HCT116 (cell line): ENCODE measurements at regions not wholly inside any gene's neighbourhood (a gene's known extent, or its start where the extent isn't known, plus 50 kb on each side); places are given as distances from the start of the nearest gene placed in this dataset.

Experiments
- ATAC-seq: fragments of 200-7000 bp; cut with Tn5 transposase; 2 replicates; pipeline ENCODE4 v1.9.1; 2020; ENCODE audit warnings: mild to moderate bottlenecking, moderate library complexity
- BruUV-seq: library from RNA; stranded (reverse); fragments of 400-500 nt; replicated peaks from 2 replicates; lab custom pipeline; 2021; lab: Mats Ljungman, UMichigan
- CTCF ChIA-PET: fragments of 300-600 bp; sonication (Branson Sonifier 250); formaldehyde crosslinking; loops from one replicate; lab custom pipeline; 2021; ENCODE audit warnings: antibody characterized with exemption; lab: Charles Lee
- POLR2A ChIA-PET: fragments of 300-600, 350-600 bp; sonication (Branson Sonifier 250); formaldehyde crosslinking; loops from one replicate; lab custom pipeline; 2021; ENCODE audit warnings: antibody characterized with exemption; lab: Charles Lee
- RAD21 ChIA-PET, 2 experiments: fragments of 300-600 bp; sonication (Branson Sonifier 250); formaldehyde crosslinking; loops; one replicate each; lab custom pipeline; 2023; ENCODE audit warnings: low total read pairs in 2 of 2; ENCODE audit not compliant: uncharacterized antibody in 2 of 2, unreplicated experiment in 2 of 2, low non-redundant PET in 1 of 2; lab: Charles Lee
- DNase-seq: peaks from one replicate; pipeline ENCODE4 v3.0.0-alpha.2; 2010; ENCODE audit warnings: low read depth, low spot score
- H2AFZ ChIP-seq: fragments of 200-600 bp; shearing (Covaris generic), sonication (generic); 2 replicates; pipeline ENCODE4 v1.6.1; 2017; ENCODE audit warnings: low read depth, mixed run types, mixed read lengths, antibody characterized with exemption, low read length; ENCODE audit not compliant: poor library complexity, severe bottlenecking
- H3K27ac ChIP-seq: 2 replicates; pipeline ENCODE4 v1.5.1; 2012; ENCODE audit warnings: low read depth, low read length
- H3K27me3 ChIP-seq: fragments of 200-600 bp; sonication (generic); 2 replicates; pipeline ENCODE4 v1.6.1; 2016; ENCODE audit warnings: mixed run types, low read length, mixed read lengths; ENCODE audit not compliant: insufficient read depth
- H3K36me3 ChIP-seq, 2 experiments: fragments of 200-500 bp in 1 of 2; fragments of 200-600 bp in 1 of 2; sonication (Bioruptor generic) in 1 of 2; sonication (generic) in 1 of 2; 2 replicates each; pipeline versions ENCODE4 v1.5.1 to v1.6.1; 2014 to 2016; ENCODE audit warnings: low read length in 2 of 2, inconsistent platforms in 1 of 2, mixed read lengths in 1 of 2, mixed run types in 1 of 2; ENCODE audit not compliant: insufficient read depth in 2 of 2, control insufficient read depth in 1 of 2
- H3K4me1 ChIP-seq, 2 experiments: fragments of 200-600 bp in 1 of 2; sonication (generic) in 1 of 2; 2 replicates each; pipeline versions ENCODE4 v1.5.1 to v1.6.1; 2012 to 2017; ENCODE audit warnings: low read length in 2 of 2, inconsistent platforms in 1 of 2, mild to moderate bottlenecking in 1 of 2, mixed read lengths in 1 of 2, mixed run types in 1 of 2, moderate library complexity in 1 of 2; ENCODE audit not compliant: insufficient read depth in 2 of 2, control insufficient read depth in 1 of 2
- H3K4me2 ChIP-seq: fragments of 200-600 bp; sonication (generic); 2 replicates; pipeline ENCODE4 v1.6.1; 2017; ENCODE audit warnings: mixed run types, low read length, mixed read lengths
- H3K4me3 ChIP-seq, 2 experiments: fragments of 200-600 bp in 1 of 2; sonication (generic) in 1 of 2; replicated peaks in 1 of 2; 2 replicates each; pipeline ENCODE4 v1.5.1; 2011 to 2016; ENCODE audit warnings: low read length in 2 of 2, control low read depth in 1 of 2, low read depth in 1 of 2, mild to moderate bottlenecking in 1 of 2, mixed read lengths in 1 of 2, mixed run types in 1 of 2
- H3K79me2 ChIP-seq: fragments of 200-600 bp; sonication (generic); 2 replicates; pipeline ENCODE4 v1.6.1; 2017; ENCODE audit warnings: mild to moderate bottlenecking, mixed run types, low read length, moderate library complexity, mixed read lengths; ENCODE audit not compliant: insufficient read depth
- H3K9ac ChIP-seq: fragments of 200-600 bp; sonication (generic); 2 replicates; pipeline ENCODE4 v1.6.1; 2016; ENCODE audit warnings: low read length, mixed read lengths
- H3K9me2 ChIP-seq: fragments of 200-600 bp; sonication (generic), shearing (Covaris generic); 2 replicates; pipeline ENCODE4 v1.6.1; 2017; ENCODE audit warnings: mixed run types, mild to moderate bottlenecking, moderate library complexity; ENCODE audit not compliant: insufficient read depth
- H3K9me3 ChIP-seq, 2 experiments: fragments of 200-500 bp in 1 of 2; fragments of 200-600 bp in 1 of 2; sonication (Bioruptor generic) in 1 of 2; sonication (generic) in 1 of 2; 2 replicates each; pipeline ENCODE4 v1.6.1; 2014 to 2017; ENCODE audit warnings: low read length in 2 of 2, mixed read lengths in 2 of 2, inconsistent platforms in 1 of 2, low read depth in 1 of 2, mild to moderate bottlenecking in 1 of 2, mixed run types in 1 of 2, moderate library complexity in 1 of 2; ENCODE audit not compliant: control insufficient read depth in 1 of 2, insufficient read depth in 1 of 2
- H4K20me1 ChIP-seq: fragments of 200-600 bp; sonication (generic), shearing (Covaris generic); 2 replicates; pipeline ENCODE4 v1.6.1; 2017; ENCODE audit warnings: mixed run types, mild to moderate bottlenecking, moderate library complexity; ENCODE audit not compliant: insufficient read depth
- CBX3 ChIP-seq: IDR thresholded peaks from 2 replicates; pipeline ENCODE4 v1.6.1; 2012; ENCODE audit warnings: low read depth
- CEBPB ChIP-seq: IDR thresholded peaks from 2 replicates; pipeline ENCODE4 v1.6.1; 2012; ENCODE audit warnings: low read depth
- EGR1 ChIP-seq: IDR thresholded peaks from 2 replicates; pipeline ENCODE4 v1.6.1; 2012; ENCODE audit warnings: low read depth
- EZH2phosphoT487 ChIP-seq: fragments of 200-600 bp; IDR thresholded peaks from 2 replicates; pipeline ENCODE4 v1.6.1; 2018; ENCODE audit warnings: antibody characterized with exemption, borderline replicate concordance
- JUND ChIP-seq: IDR thresholded peaks from 2 replicates; pipeline ENCODE4 v1.6.1; 2012
- POLR2A ChIP-seq: IDR thresholded peaks from 2 replicates; pipeline ENCODE4 v1.7.0; 2011; ENCODE audit warnings: borderline replicate concordance; ENCODE audit not compliant: insufficient read depth, insufficient read length; ENCODE audit errors: extremely low read depth
- POLR2AphosphoS5 ChIP-seq: IDR thresholded peaks from 2 replicates; pipeline ENCODE4 v1.6.1; 2011; ENCODE audit warnings: mild to moderate bottlenecking, low read depth, low read length, moderate library complexity
- SIN3A ChIP-seq: IDR thresholded peaks from 2 replicates; pipeline ENCODE4 v1.6.1; 2012; ENCODE audit warnings: low read depth
- TCF7L2 ChIP-seq: IDR thresholded peaks from 2 replicates; pipeline ENCODE4 v1.7.0; 2011; ENCODE audit warnings: borderline replicate concordance, inconsistent platforms; ENCODE audit not compliant: insufficient read depth, insufficient read length; ENCODE audit errors: extremely low read depth
- YY1 ChIP-seq: IDR thresholded peaks from 2 replicates; pipeline ENCODE4 v1.6.1; 2011; ENCODE audit warnings: low read length, low read depth, moderate library complexity, mild to moderate bottlenecking; ENCODE audit not compliant: insufficient replicate concordance; ENCODE audit errors: extremely low read depth
- intact Hi-C: fragments of 100-400 bp; cut with micrococcal nuclease; formaldehyde crosslinking; loops from 2 replicates; pipeline ENCODE4 v1.10.0; 2022
- TF ChIP-seq, protein P1 (sequence below): IDR thresholded peaks from 2 replicates; pipeline ENCODE4 v1.6.1; 2011; ENCODE audit warnings: mild to moderate bottlenecking, low read length, moderate library complexity; ENCODE audit not compliant: insufficient replicate concordance; ENCODE audit errors: extremely low read depth
- TF ChIP-seq, protein P2 (sequence below): IDR thresholded peaks from 2 replicates; pipeline ENCODE4 v1.6.1; 2012

DNA sequence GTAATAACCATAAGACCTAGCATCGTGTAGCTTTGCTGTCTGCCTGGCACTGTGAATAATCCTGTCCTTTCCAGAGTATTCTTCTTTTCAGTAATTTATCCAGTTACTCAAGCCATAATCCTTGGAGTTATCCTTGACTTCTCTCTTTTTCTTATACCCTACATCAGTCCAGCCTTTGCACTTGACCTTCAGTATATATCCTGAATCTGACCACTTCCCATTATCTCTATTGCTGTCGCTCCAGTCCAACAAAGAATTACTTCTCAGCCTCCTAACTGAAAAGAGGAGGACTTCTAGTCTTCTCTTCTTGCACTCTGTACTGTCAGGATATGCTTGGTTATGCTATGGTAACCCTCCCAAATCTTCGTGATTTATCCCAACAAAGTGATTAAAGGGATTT is 393.8 kb downstream of the SHQ1 start:
- TF ChIP-seq, protein P1, sequence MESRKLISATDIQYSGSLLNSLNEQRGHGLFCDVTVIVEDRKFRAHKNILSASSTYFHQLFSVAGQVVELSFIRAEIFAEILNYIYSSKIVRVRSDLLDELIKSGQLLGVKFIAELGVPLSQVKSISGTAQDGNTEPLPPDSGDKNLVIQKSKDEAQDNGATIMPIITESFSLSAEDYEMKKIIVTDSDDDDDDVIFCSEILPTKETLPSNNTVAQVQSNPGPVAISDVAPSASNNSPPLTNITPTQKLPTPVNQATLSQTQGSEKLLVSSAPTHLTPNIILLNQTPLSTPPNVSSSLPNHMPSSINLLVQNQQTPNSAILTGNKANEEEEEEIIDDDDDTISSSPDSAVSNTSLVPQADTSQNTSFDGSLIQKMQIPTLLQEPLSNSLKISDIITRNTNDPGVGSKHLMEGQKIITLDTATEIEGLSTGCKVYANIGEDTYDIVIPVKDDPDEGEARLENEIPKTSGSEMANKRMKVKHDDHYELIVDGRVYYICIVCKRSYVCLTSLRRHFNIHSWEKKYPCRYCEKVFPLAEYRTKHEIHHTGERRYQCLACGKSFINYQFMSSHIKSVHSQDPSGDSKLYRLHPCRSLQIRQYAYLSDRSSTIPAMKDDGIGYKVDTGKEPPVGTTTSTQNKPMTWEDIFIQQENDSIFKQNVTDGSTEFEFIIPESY: no peak
- TF ChIP-seq CBX3 (no peak), EZH2phosphoT487 (no peak), POLR2A (no peak), YY1 (no peak)
- TF ChIP-seq, protein P2, sequence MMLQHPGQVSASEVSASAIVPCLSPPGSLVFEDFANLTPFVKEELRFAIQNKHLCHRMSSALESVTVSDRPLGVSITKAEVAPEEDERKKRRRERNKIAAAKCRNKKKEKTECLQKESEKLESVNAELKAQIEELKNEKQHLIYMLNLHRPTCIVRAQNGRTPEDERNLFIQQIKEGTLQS: no peak
- CTCF ChIA-PET: no interaction called here
- Histone ChIP-seq H3K27me3 (no peaks in the 10 kb centered on the region), H3K9ac (no peak overlapping the region), H3K79me2 (no peaks in the 10 kb centered on the region), H3K4me2 (no peak overlapping the region), H4K20me1 (no peaks in the 10 kb centered on the region), H3K27ac (no peak overlapping the region), H3K4me3 (no peak overlapping the region), H3K36me3 (no peaks in the 10 kb centered on the region), H3K4me1 (peaks cover 16 to 23% of the 10 kb centered on the region in 2 experiments), H2AFZ (no peak overlapping the region), H3K9me2 (no peaks in the 10 kb centered on the region), H3K9me3 (no peaks in the 10 kb centered on the region)
- BruUV-seq: no TSS peak
- POLR2A ChIA-PET: no interaction called here
- intact Hi-C loops: loop anchor here (10.0 kb wide), 1 partner anchor 200 kb away; no protein-coding TSS in a partner anchor
- ATAC-seq (no peak), DNase-seq (no peak)
- RAD21 ChIA-PET: no interaction called here

DNA sequence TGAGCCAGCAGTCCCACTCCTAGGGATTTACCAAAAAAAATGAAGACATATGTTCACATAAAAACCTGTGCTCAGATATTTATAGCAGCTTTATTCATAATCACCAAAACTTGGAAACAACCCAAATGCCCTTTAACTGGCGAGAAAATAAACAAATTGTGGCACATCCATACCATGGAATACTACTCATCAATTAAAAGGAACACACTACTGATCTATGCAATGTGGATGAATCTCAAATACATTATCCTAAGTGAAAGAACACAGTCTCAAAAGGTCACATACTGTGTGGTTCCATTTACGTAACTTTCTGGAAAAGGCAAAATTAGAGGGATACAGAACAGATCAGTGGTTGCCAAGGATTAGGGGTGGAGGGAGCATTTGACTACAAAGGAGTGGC is 394.5 kb downstream of the SHQ1 start:
- H3K4me3 ChIP-seq: no peak overlapping the region
- H3K27ac ChIP-seq: no peak overlapping the region
- peaks cover 15 to 22% of the 10 kb centered on the region in 2 experiments for H3K4me1 ChIP-seq
- no peak overlapping the region for H2AFZ ChIP-seq
- no peaks in the 10 kb centered on the region for H4K20me1 ChIP-seq
- no TSS peak for BruUV-seq
- no peaks in the 10 kb centered on the region for H3K27me3 ChIP-seq
- intact Hi-C loops: loop anchor here (10.0 kb wide), 1 partner anchor 201 kb away; no protein-coding TSS in a partner anchor
- no peaks in the 10 kb centered on the region for H3K36me3 ChIP-seq
- no peaks in the 10 kb centered on the region for H3K79me2 ChIP-seq
- ChIA-PET RAD21 (no interaction called here), CTCF (no interaction called here), POLR2A (no interaction called here)
- TF ChIP-seq SIN3A (no peak), EZH2phosphoT487 (no peak), TCF7L2 (no peak), POLR2AphosphoS5 (no peak), EGR1 (no peak), CEBPB (no peak), JUND (no peak)
- ATAC-seq: no peak
- no peak overlapping the region for H3K9ac ChIP-seq
- no peaks in the 10 kb centered on the region for H3K9me2 ChIP-seq
- no peak overlapping the region for H3K4me2 ChIP-seq
- H3K9me3 ChIP-seq: no peaks in the 10 kb centered on the region
- no peak for DNase-seq
